ENCODE measurements at regions not wholly inside any gene's neighbourhood (a gene's known extent, or its start where the extent isn't known, plus 50 kb on each side); places are given as distances from the start of the nearest gene placed in this dataset.

DNA sequence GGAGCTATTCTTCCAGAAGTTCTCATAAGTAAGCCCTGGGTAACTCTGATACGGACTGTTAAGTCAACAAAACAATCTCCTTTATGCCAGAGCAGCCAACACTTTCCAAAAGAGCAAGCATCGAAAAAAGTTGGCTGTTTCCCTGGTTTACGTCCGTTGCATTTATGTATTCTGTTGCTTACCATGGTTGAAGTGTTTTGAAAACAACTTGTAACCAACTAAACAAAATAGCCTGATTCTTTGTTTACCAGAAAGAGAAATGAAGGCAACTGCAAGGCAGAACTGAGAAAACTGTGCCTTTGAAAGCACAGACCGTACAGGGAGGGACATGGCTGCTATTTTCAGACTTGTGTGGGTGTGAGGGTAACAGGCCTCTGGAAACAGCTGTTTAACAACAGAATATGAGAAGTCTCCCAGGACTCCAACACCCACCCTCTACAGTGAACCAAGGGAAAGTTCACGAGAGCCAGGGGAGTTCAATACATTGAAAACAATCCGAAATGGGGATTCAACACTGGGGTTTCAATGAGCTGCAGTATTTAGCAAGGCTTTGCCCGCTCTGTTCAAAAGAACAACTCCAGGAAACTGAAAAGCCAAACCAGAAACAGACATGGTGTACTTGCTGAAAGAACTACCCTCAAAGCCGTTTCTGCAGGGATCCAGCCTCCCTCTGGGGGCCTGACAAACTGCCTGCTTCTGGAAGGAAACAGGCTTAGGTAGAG, 95.8 kb upstream of the EGFL6 start (continued):
- TF ChIP-seq, protein P1, sequence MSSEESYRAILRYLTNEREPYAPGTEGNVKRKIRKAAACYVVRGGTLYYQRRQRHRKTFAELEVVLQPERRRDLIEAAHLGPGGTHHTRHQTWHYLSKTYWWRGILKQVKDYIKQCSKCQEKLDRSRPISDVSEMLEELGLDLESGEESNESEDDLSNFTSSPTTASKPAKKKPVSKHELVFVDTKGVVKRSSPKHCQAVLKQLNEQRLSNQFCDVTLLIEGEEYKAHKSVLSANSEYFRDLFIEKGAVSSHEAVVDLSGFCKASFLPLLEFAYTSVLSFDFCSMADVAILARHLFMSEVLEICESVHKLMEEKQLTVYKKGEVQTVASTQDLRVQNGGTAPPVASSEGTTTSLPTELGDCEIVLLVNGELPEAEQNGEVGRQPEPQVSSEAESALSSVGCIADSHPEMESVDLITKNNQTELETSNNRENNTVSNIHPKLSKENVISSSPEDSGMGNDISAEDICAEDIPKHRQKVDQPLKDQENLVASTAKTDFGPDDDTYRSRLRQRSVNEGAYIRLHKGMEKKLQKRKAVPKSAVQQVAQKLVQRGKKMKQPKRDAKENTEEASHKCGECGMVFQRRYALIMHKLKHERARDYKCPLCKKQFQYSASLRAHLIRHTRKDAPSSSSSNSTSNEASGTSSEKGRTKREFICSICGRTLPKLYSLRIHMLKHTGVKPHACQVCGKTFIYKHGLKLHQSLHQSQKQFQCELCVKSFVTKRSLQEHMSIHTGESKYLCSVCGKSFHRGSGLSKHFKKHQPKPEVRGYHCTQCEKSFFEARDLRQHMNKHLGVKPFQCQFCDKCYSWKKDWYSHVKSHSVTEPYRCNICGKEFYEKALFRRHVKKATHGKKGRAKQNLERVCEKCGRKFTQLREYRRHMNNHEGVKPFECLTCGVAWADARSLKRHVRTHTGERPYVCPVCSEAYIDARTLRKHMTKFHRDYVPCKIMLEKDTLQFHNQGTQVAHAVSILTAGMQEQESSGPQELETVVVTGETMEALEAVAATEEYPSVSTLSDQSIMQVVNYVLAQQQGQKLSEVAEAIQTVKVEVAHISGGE (CRISPR knock-in tag; IDR thresholded peaks at IDR 0.05) = no peak
- TF ChIP-seq JUND (IDR thresholded peaks at IDR 0.05; ENCODE audit: low read depth, low read length) = no peak
- no peak for TF ChIP-seq CEBPB (IDR thresholded peaks at IDR 0.05; ENCODE audit: borderline replicate concordance in 1 of 2, low read depth in 2 of 2, low read length in 2 of 2)
- TF ChIP-seq TCF7 (IDR thresholded peaks at IDR 0.05; ENCODE audit: borderline replicate concordance) = no peak
- no peak for TF ChIP-seq PML (IDR thresholded peaks at IDR 0.05; ENCODE audit: low read length)
- TF ChIP-seq ZNF622 (IDR thresholded peaks at IDR 0.05) = no peak
- no peak for TF ChIP-seq HCFC1 (IDR thresholded peaks at IDR 0.05; ENCODE audit: low read length)
- TF ChIP-seq, protein P2, sequence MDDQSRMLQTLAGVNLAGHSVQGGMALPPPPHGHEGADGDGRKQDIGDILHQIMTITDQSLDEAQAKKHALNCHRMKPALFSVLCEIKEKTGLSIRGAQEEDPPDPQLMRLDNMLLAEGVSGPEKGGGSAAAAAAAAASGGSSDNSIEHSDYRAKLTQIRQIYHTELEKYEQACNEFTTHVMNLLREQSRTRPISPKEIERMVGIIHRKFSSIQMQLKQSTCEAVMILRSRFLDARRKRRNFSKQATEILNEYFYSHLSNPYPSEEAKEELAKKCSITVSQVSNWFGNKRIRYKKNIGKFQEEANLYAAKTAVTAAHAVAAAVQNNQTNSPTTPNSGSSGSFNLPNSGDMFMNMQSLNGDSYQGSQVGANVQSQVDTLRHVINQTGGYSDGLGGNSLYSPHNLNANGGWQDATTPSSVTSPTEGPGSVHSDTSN (IDR thresholded peaks at IDR 0.05; ENCODE audit: insufficient replicate concordance, low read depth, low read length) = no peak
- TF ChIP-seq LARP7 (IDR thresholded peaks at IDR 0.05) = no peak; the same call in 1 of the 2 replicates
- no peak for TF ChIP-seq RBBP5 (conservative IDR thresholded peaks at IDR 0.05)
- no peak for TF ChIP-seq SIX5 (IDR thresholded peaks at IDR 0.05; ENCODE audit: low read depth, low read length, severe bottlenecking)
- no peak for TF ChIP-seq NFXL1 (IDR thresholded peaks at IDR 0.05; ENCODE audit: borderline replicate concordance)
- TF ChIP-seq NFYB (IDR thresholded peaks at IDR 0.05; ENCODE audit: insufficient read depth, low read depth, low read length) = no peak
- no peak for TF ChIP-seq ZNF384 (IDR thresholded peaks at IDR 0.05; ENCODE audit: borderline replicate concordance, low read depth, low read length)
- TF ChIP-seq MEF2B (IDR thresholded peaks at IDR 0.05; ENCODE audit: partially characterized antibody, poor library complexity, severe bottlenecking) = peak; percentile 85
- TF ChIP-seq, protein P3, sequence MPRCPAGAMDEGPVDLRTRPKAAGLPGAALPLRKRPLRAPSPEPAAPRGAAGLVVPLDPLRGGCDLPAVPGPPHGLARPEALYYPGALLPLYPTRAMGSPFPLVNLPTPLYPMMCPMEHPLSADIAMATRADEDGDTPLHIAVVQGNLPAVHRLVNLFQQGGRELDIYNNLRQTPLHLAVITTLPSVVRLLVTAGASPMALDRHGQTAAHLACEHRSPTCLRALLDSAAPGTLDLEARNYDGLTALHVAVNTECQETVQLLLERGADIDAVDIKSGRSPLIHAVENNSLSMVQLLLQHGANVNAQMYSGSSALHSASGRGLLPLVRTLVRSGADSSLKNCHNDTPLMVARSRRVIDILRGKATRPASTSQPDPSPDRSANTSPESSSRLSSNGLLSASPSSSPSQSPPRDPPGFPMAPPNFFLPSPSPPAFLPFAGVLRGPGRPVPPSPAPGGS (IDR thresholded peaks at IDR 0.05; ENCODE audit: borderline replicate concordance, insufficient read depth, low read depth, low read length, poor library complexity, severe bottlenecking) = no peak
- peak; percentile 60 to 65; a peak in 3 of 4 replicates for TF ChIP-seq IKZF2 (IDR thresholded peaks at IDR 0.05)
- TF ChIP-seq FOXK2 (IDR thresholded peaks at IDR 0.05) = no peak
- TF ChIP-seq, protein P4, sequence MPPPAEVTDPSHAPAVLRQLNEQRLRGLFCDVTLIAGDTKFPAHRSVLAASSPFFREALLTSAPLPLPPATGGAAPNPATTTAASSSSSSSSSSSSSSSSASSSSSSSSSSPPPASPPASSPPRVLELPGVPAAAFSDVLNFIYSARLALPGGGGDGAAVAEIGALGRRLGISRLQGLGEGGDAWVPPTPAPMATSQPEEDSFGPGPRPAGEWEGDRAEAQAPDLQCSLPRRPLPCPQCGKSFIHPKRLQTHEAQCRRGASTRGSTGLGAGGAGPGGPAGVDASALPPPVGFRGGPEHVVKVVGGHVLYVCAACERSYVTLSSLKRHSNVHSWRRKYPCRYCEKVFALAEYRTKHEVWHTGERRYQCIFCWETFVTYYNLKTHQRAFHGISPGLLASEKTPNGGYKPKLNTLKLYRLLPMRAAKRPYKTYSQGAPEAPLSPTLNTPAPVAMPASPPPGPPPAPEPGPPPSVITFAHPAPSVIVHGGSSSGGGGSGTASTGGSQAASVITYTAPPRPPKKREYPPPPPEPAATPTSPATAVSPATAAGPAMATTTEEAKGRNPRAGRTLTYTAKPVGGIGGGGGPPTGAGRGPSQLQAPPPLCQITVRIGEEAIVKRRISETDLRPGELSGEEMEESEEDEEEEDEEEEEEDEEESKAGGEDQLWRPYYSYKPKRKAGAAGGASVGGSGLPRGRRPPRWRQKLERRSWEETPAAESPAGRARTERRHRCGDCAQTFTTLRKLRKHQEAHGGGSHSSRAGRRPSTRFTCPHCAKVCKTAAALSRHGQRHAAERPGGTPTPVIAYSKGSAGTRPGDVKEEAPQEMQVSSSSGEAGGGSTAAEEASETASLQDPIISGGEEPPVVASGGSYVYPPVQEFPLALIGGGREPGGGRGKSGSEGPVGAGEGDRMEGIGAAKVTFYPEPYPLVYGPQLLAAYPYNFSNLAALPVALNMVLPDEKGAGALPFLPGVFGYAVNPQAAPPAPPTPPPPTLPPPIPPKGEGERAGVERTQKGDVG (CRISPR knock-in tag; IDR thresholded peaks at IDR 0.05) = no peak
- TF ChIP-seq CBFB (IDR thresholded peaks at IDR 0.05; ENCODE audit: low read depth) = no peak
- no peak for TF ChIP-seq STAT3 (IDR thresholded peaks at IDR 0.05; ENCODE audit: low read depth, low read length)
- no peak for TF ChIP-seq KLF5 (IDR thresholded peaks at IDR 0.05; ENCODE audit: partially characterized antibody)
- no peak for TF ChIP-seq BCL11A (IDR thresholded peaks at IDR 0.05; ENCODE audit: low read depth, low read length)
